Small intestine (tissue), 7 donors: ENCODE measurements at regions not wholly inside any gene's neighbourhood (a gene's known extent, or its start where the extent isn't known, plus 50 kb on each side); places are given as distances from the start of the nearest gene placed in this dataset.
"Not testable (repeated sequence)": the region's sequence is repeated elsewhere in the genome, so short reads cannot be mapped to it uniquely, and the experiment has no call there.

ENCODE experiments used
- DNase-seq, 2 donors: peaks; one replicate each; pipeline versions ENCODE4 v3.0.0 to v3.0.0-alpha.2; 2013
- FAIRE-seq: peaks from 2 replicates; lab custom pipeline; 2012; peaks lifted over from hg19 to GRCh38; lab: Jason Lieb, UNC
- H3K27ac ChIP-seq, 3 donors: one replicate each; pipeline ENCODE4 v1.5.1; 2013; ENCODE audit warnings: low read length in 2 of 3, mild to moderate bottlenecking in 2 of 3, control low read depth in 1 of 3, inconsistent platforms in 1 of 3, low read depth in 1 of 3, moderate library complexity in 1 of 3
- H3K27me3 ChIP-seq, 3 donors: one replicate each; pipeline ENCODE4 v1.6.1; 2013; ENCODE audit warnings: low read length in 3 of 3, inconsistent platforms in 1 of 3; ENCODE audit not compliant: control insufficient read depth in 3 of 3, insufficient read depth in 3 of 3
- H3K36me3 ChIP-seq, 3 donors: one replicate each; pipeline ENCODE4 v1.6.1; 2013; ENCODE audit warnings: low read length in 3 of 3, inconsistent platforms in 1 of 3, low read depth in 1 of 3, mild to moderate bottlenecking in 1 of 3, moderate library complexity in 1 of 3; ENCODE audit not compliant: control insufficient read depth in 3 of 3, insufficient read depth in 2 of 3
- H3K4me1 ChIP-seq, 3 donors: one replicate each; pipeline ENCODE4 v1.6.1; 2013; ENCODE audit warnings: low read length in 2 of 3, inconsistent platforms in 1 of 3, low read depth in 1 of 3, mild to moderate bottlenecking in 1 of 3, moderate library complexity in 1 of 3; ENCODE audit not compliant: control insufficient read depth in 3 of 3, insufficient read depth in 2 of 3
- H3K4me3 ChIP-seq, 3 donors: one replicate each; pipeline ENCODE4 v1.5.1; 2013; ENCODE audit warnings: low read length in 3 of 3, control low read depth in 1 of 3, inconsistent platforms in 1 of 3, low read depth in 1 of 3, mild to moderate bottlenecking in 1 of 3, moderate library complexity in 1 of 3
- H3K9me3 ChIP-seq, 2 donors: one replicate each; pipeline ENCODE4 v1.6.1; 2013; ENCODE audit warnings: low read depth in 1 of 2, low read length in 1 of 2; ENCODE audit not compliant: control insufficient read depth in 2 of 2, insufficient read depth in 1 of 2
- WGBS, 3 donors: extraction: QIAGEN DNeasy Blood & Tissue Kit; methylation state at CpG; one replicate each; pipeline ENCODE4 v1.1.7; 2013; 5-methylcytosine and 5-hydroxymethylcytosine counted together
- donor health status: healthy with polysubstance abuse.
- donor health status: control.
- donor health status: control.
- donor health status: Bipolar disorder and iron deficiency.
- donor health status: healthy.

DNA sequence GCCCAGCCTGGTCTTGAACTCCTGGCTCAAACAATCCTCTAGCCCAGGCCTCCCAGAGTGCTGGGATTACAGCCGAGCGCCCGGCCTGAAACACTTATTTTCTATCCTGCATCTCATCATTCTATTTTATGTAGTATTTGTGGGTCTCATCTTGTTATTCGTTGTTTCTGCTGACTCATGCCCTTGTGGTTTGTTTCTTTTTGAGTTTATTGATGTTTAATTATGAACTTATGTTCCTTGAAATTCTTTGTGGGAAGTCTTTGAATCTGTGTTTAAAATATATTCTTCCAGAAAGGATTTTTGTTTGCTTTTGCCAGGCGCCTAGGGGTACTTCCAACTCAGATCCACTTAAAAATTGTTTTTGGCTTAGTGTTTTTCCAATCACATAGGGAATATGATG lies 78.3 kb upstream of the C15orf39 start:
- no peaks in the 10 kb centered on the region for H3K27me3 ChIP-seq
- WGBS, 3 donors = 80 to 90% (median 85%) methylated on average over 5 of the region's 5 CpGs
- no peak for FAIRE-seq

GRCh38 chr15:75124278-75124677 lies 77.4 kb upstream of the C15orf39 start:
- H3K27me3 ChIP-seq, H3K4me1 ChIP-seq, DNase-seq, H3K9me3 ChIP-seq, H3K36me3 ChIP-seq, H3K4me3 ChIP-seq, FAIRE-seq: not testable (repeated sequence)
- peak overlapping the region in 1 of 3 donors; percentile 40 for H3K27ac ChIP-seq
- WGBS, 3 donors = 81 to 90% (median 85%) methylated on average over 3 of the region's 3 CpGs

More for the DNA sequence above, 78.3 kb upstream of the C15orf39 start:
- Histone ChIP-seq H3K4me3 (no peak overlapping the region), H3K9me3 (peaks cover 0 to 3% of the 10 kb centered on the region in 2 donors), H3K27ac (no peak overlapping the region), H3K36me3 (no peaks in the 10 kb centered on the region), H3K4me1 (no peaks in the 10 kb centered on the region)
- DNase-seq = no peak

- Histone ChIP-seq H3K27me3 (no peaks in the 10 kb centered on the region), H3K9me3 (peaks cover 0 to 3% of the 10 kb centered on the region in 2 donors), H3K4me1 (no peaks in the 10 kb centered on the region), H3K4me3 (no peak overlapping the region), H3K36me3 (no peaks in the 10 kb centered on the region), H3K27ac (peak overlapping the region in 1 of 3 donors; percentile 49)
- 95 to 97% (median 95%) methylated on average over 5 of the region's 5 CpGs for WGBS, 3 donors
- FAIRE-seq = no peak
- no peak for DNase-seq
Observed at GRCh38 chr15:75125935-75126334, 75.7 kb upstream of the C15orf39 start.

GRCh38 chr15:75126864-75127580 lies 74.7 kb upstream of the C15orf39 start:
- FAIRE-seq (no peak), DNase-seq (no peak)
- 94 to 97% (median 94%) methylated on average over 10 of the region's 10 CpGs for WGBS, 3 donors
- H3K27me3 ChIP-seq = no peaks in the 10 kb centered on the region
- no peaks in the 10 kb centered on the region for H3K36me3 ChIP-seq
- no peaks in the 10 kb centered on the region for H3K4me1 ChIP-seq
- H3K9me3 ChIP-seq = peaks cover 0 to 2% of the 10 kb centered on the region in 2 donors
- no peak overlapping the region for H3K4me3 ChIP-seq
- H3K27ac ChIP-seq = no peak overlapping the region

DNA sequence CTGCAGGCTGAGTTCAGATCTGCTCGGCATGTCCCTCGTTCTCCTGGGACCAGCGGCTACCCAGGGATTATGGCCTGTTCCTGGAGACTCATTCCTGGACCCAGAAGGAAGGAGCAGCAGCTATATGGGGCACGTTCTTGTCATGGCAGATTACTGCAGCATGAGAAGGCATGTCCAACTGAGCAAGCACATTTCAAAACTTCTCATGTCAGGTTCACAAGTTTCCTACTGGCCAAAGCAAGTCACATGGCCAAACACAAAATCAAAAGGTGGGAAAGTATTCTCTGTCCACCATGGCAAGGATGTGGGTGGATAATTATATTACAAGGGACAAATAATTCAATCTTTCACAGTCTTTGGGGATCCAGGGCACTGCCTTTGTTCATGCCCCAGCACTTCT lies 71.9 kb upstream of the C15orf39 start:
- H3K27ac ChIP-seq = peak overlapping the region in 1 of 3 donors; percentile 77
- no peak for FAIRE-seq

DNA sequence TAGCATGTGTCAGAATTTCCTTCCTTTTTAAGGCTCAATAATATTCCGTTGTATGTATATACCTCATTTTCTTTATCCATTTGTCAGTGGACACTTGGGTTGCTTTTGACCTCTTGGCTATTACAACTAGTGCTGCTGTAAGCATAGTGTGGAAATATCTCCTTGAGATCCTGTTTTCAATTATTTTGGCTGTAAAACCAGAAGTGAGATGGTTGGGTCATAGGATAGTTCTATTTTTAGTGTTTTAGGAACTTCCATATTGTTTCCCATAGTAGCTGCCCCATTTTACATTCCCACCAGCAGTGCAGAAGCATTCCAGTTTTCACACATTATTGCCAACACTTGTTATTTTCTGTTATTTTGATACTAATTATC lies 70.4 kb upstream of the C15orf39 start:
- DNase-seq = no peak
- Histone ChIP-seq H3K27me3 (no peaks in the 10 kb centered on the region), H3K9me3 (no peaks in the 10 kb centered on the region), H3K27ac (peak overlapping the region in 1 of 3 donors; percentile 56), H3K4me3 (no peak overlapping the region), H3K36me3 (no peaks in the 10 kb centered on the region), H3K4me1 (no peaks in the 10 kb centered on the region)
- no peak for FAIRE-seq
- WGBS, 3 donors = 68 to 74% (median 73%) methylated on average over 1 of the region's 1 CpG

More for the DNA sequence above, 71.9 kb upstream of the C15orf39 start:
- H3K4me3 ChIP-seq = no peak overlapping the region
- WGBS, 3 donors = 91 to 99% (median 95%) methylated on average over 4 of the region's 4 CpGs
- no peak for DNase-seq
- H3K9me3 ChIP-seq = no peaks in the 10 kb centered on the region
- H3K27me3 ChIP-seq = no peaks in the 10 kb centered on the region
- H3K4me1 ChIP-seq = no peaks in the 10 kb centered on the region
- H3K36me3 ChIP-seq = no peaks in the 10 kb centered on the region

- Histone ChIP-seq H3K4me3 (no peak overlapping the region), H3K4me1 (no peaks in the 10 kb centered on the region), H3K9me3 (no peaks in the 10 kb centered on the region), H3K27me3 (no peaks in the 10 kb centered on the region), H3K36me3 (no peaks in the 10 kb centered on the region), H3K27ac (no peak overlapping the region)
- no peak for FAIRE-seq
- DNase-seq = no peak
- 97 to 98% (median 98%) methylated on average over 2 of the region's 2 CpGs for WGBS, 3 donors
Observed at GRCh38 chr15:75134748-75135147, 66.9 kb upstream of the C15orf39 start.

GRCh38 chr15:75136118-75136517 lies 65.6 kb upstream of the C15orf39 start:
- no peaks in the 10 kb centered on the region for H3K27me3 ChIP-seq
- 58 to 71% (median 65%) methylated on average over 3 of the region's 3 CpGs for WGBS, 3 donors
- DNase-seq (no peak), FAIRE-seq (no peak)
- H3K36me3 ChIP-seq = no peaks in the 10 kb centered on the region
- H3K4me3 ChIP-seq = no peak overlapping the region
- H3K27ac ChIP-seq = no peak overlapping the region
- peaks cover 0 to 7% (median 1%) of the 10 kb centered on the region in 3 donors for H3K4me1 ChIP-seq
- peaks cover 0 to 4% of the 10 kb centered on the region in 2 donors for H3K9me3 ChIP-seq

DNA sequence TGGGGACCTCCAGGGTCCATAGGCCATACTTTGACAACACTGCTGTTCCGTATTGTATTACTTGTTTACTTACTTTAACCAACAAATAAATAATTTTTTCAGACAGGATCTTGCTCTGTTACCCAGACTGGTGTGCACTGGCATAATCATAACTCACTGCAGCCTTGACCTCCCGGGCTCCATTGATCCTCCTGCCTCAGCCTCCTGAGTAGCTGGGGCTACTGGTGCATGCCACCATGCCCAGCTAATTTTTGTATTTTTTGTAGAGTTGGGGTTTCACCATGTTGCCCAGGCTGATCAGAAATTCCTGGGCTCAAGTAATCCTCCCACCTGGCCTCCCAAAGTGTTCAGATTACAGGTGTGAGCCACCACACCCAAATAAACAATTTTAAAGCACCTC lies 64.9 kb upstream of the C15orf39 start:
- peaks cover 0 to 7% (median 1%) of the 10 kb centered on the region in 3 donors for H3K4me1 ChIP-seq
- H3K36me3 ChIP-seq = no peaks in the 10 kb centered on the region
- no peak overlapping the region for H3K27ac ChIP-seq
- H3K9me3 ChIP-seq = peaks cover 0 to 10% of the 10 kb centered on the region in 2 donors
- WGBS, 3 donors = 94 to 98% (median 96%) methylated on average over 2 of the region's 2 CpGs
- FAIRE-seq (no peak), DNase-seq (no peak)
- no peaks in the 10 kb centered on the region for H3K27me3 ChIP-seq
- H3K4me3 ChIP-seq = no peak overlapping the region
